Endodermal cell (in vitro differentiated cells): ENCODE measurements at regions not wholly inside any gene's neighbourhood (a gene's known extent, or its start where the extent isn't known, plus 50 kb on each side); places are given as distances from the start of the nearest gene placed in this dataset.

ENCODE experiments used
- DNase-seq: peaks from one replicate; pipeline ENCODE4 v3.0.0-alpha.2; 2017
- H3K27ac ChIP-seq: 2 replicates; pipeline ENCODE4 v1.5.1; 2013; ENCODE audit warnings: mild to moderate bottlenecking, low read depth, low read length, moderate library complexity
- H3K27me3 ChIP-seq: 2 replicates; pipeline ENCODE4 v1.6.1; 2013; ENCODE audit warnings: mild to moderate bottlenecking, low read length, moderate library complexity; ENCODE audit not compliant: insufficient read depth, control insufficient read depth, poor library complexity, severe bottlenecking
- H3K36me3 ChIP-seq: 2 replicates; pipeline ENCODE4 v1.7.0; 2013; ENCODE audit warnings: mild to moderate bottlenecking, low read length, moderate library complexity; ENCODE audit not compliant: control insufficient read depth, insufficient read depth
- H3K4me1 ChIP-seq: one replicate; pipeline ENCODE4 v1.7.0; 2013; ENCODE audit warnings: low read length; ENCODE audit not compliant: control insufficient read depth, insufficient read depth
- H3K4me3 ChIP-seq: 2 replicates; pipeline ENCODE4 v1.5.1; 2013; ENCODE audit warnings: mild to moderate bottlenecking, low read length, moderate library complexity
- H3K9ac ChIP-seq: 2 replicates; pipeline ENCODE4 v1.6.1; 2013; ENCODE audit warnings: mild to moderate bottlenecking, low read length, moderate library complexity; ENCODE audit not compliant: poor library complexity, severe bottlenecking; ENCODE audit errors: extremely low read depth
- H3K9me3 ChIP-seq: 2 replicates; pipeline ENCODE4 v1.6.1; 2013; ENCODE audit warnings: mild to moderate bottlenecking, low read length, moderate library complexity; ENCODE audit not compliant: control insufficient read depth
- H3K27ac Mint-ChIP-seq: 2 replicates; pipeline ENCODE4 v1.8.0; 2020; ENCODE audit warnings: mixed read lengths
- H3K27me3 Mint-ChIP-seq: 2 replicates; pipeline ENCODE4 v1.8.0; 2021; ENCODE audit warnings: mild to moderate bottlenecking, mixed read lengths; ENCODE audit not compliant: insufficient read depth
- H3K36me3 Mint-ChIP-seq: 2 replicates; pipeline ENCODE4 v1.8.0; 2020; ENCODE audit warnings: low read depth, mixed read lengths
- H3K4me1 Mint-ChIP-seq: 2 replicates; pipeline ENCODE4 v1.8.0; 2020; ENCODE audit warnings: mixed read lengths
- H3K4me3 Mint-ChIP-seq: 2 replicates; pipeline ENCODE4 v1.8.0; 2020; ENCODE audit warnings: mild to moderate bottlenecking, moderate library complexity, mixed read lengths
- H3K9me3 Mint-ChIP-seq: 2 replicates; pipeline ENCODE4 v1.8.0; 2020; ENCODE audit warnings: mild to moderate bottlenecking, mixed read lengths
- WGBS, 2 experiments: methylation state at CpG; one replicate each; pipeline versions ENCODE4 v1.1.5 to v1.1.7; 2013; ENCODE audit warnings: missing lambda C conversion rate in 2 of 2, mixed read lengths in 1 of 2; ENCODE audit not compliant: insufficient coverage in 1 of 2, insufficient read length in 1 of 2; 5-methylcytosine and 5-hydroxymethylcytosine counted together
- TF ChIP-seq, protein P1 (sequence below): fragments of 200-600 bp; sonication (generic); conservative IDR thresholded peaks from 2 replicates; pipeline ENCODE4 v1.5.0; 2021; ENCODE audit warnings: antibody characterized with exemption, mild to moderate bottlenecking

GRCh38 chr2:70381821-70382220 lies 80.0 kb upstream of the FAM136A start:
- no peaks in the 10 kb centered on the region for H3K4me1 ChIP-seq
- TF ChIP-seq, protein P1, sequence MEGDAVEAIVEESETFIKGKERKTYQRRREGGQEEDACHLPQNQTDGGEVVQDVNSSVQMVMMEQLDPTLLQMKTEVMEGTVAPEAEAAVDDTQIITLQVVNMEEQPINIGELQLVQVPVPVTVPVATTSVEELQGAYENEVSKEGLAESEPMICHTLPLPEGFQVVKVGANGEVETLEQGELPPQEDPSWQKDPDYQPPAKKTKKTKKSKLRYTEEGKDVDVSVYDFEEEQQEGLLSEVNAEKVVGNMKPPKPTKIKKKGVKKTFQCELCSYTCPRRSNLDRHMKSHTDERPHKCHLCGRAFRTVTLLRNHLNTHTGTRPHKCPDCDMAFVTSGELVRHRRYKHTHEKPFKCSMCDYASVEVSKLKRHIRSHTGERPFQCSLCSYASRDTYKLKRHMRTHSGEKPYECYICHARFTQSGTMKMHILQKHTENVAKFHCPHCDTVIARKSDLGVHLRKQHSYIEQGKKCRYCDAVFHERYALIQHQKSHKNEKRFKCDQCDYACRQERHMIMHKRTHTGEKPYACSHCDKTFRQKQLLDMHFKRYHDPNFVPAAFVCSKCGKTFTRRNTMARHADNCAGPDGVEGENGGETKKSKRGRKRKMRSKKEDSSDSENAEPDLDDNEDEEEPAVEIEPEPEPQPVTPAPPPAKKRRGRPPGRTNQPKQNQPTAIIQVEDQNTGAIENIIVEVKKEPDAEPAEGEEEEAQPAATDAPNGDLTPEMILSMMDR = no peak
- no peaks in the 10 kb centered on the region for H3K36me3 Mint-ChIP-seq
- H3K27ac ChIP-seq = no peak overlapping the region
- no peak overlapping the region for H3K27ac Mint-ChIP-seq
- no peak overlapping the region for H3K9ac ChIP-seq
- no peaks in the 10 kb centered on the region for H3K36me3 ChIP-seq
- no peak overlapping the region for H3K4me3 Mint-ChIP-seq
- H3K27me3 Mint-ChIP-seq = no peaks in the 10 kb centered on the region
- DNase-seq = no peak
- 80 to 89% methylated on average over 3 to 6 of the region's 6 CpGs for WGBS, 2 experiments
- H3K4me3 ChIP-seq = no peak overlapping the region
- no peaks in the 10 kb centered on the region for H3K27me3 ChIP-seq
- peaks cover 7% of the 10 kb centered on the region for H3K9me3 ChIP-seq
- H3K9me3 Mint-ChIP-seq = peaks cover 5% of the 10 kb centered on the region
- H3K4me1 Mint-ChIP-seq = no peaks in the 10 kb centered on the region

DNA sequence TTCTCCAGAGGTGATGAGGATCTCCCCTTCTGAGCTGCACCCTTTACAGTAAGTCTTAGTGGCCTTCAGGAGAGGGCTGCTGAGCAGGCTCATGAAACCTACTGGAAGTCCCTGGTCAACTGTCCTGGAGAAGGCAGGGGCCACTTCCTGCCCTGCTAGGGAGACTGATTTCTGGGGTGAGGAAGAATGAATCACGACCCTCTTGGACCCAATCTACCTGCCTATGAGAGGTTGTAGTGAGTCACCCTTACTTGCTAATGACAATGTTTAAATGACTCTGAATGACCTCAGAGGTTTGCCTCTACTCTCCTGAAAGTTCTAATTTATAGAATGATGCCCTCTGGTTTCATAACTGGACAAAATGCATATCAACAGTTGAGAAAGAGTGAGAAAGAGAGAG lies 79.4 kb upstream of the FAM136A start:
- TF ChIP-seq, protein P1 = no peak
- Mint-ChIP-seq H3K27ac (no peak overlapping the region), H3K4me3 (no peak overlapping the region)

DNA sequence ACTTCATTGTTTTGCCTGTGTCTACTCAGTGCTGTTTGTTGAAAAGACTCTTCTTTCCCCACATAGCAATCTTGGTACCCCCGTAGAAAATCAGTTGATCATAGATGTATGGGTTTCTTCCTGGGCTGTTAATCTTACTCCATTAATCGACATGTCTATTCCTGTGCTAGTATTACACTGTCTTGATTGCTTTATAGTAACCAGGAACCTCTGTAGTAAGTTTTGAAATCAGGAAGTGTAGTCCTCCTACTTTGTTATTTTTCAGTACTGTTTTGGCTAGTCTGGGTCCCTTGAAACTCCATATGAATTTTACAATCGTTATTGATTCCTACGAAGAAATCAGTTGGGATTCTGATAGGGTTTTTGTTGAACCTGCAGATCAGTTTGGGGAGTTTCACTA lies 78.8 kb upstream of the FAM136A start:
- Histone ChIP-seq H3K27me3 (no peaks in the 10 kb centered on the region), H3K36me3 (no peaks in the 10 kb centered on the region), H3K4me3 (no peak overlapping the region), H3K27ac (no peak overlapping the region), H3K4me1 (no peaks in the 10 kb centered on the region), H3K9me3 (peaks cover 7% of the 10 kb centered on the region), H3K9ac (no peak overlapping the region)
- Mint-ChIP-seq H3K27me3 (no peaks in the 10 kb centered on the region), H3K9me3 (peaks cover 5% of the 10 kb centered on the region), H3K27ac (no peak overlapping the region), H3K4me1 (no peaks in the 10 kb centered on the region), H3K4me3 (no peak overlapping the region), H3K36me3 (no peaks in the 10 kb centered on the region)
- WGBS, 2 experiments = 92 to 99% methylated on average over 4 of the region's 4 CpGs
- no peak for DNase-seq
- TF ChIP-seq, protein P1 = no peak

More for the DNA sequence above, 79.4 kb upstream of the FAM136A start:
- no peaks in the 10 kb centered on the region for H3K27me3 Mint-ChIP-seq
- no peak for DNase-seq
- no peaks in the 10 kb centered on the region for H3K4me1 Mint-ChIP-seq
- no peaks in the 10 kb centered on the region for H3K36me3 ChIP-seq
- no peaks in the 10 kb centered on the region for H3K36me3 Mint-ChIP-seq
- H3K4me1 ChIP-seq = no peaks in the 10 kb centered on the region
- peaks cover 5% of the 10 kb centered on the region for H3K9me3 Mint-ChIP-seq
- WGBS, 2 experiments = 71 to 86% methylated on average over 1 of the region's 1 CpG
- peaks cover 7% of the 10 kb centered on the region for H3K9me3 ChIP-seq
- no peak overlapping the region for H3K9ac ChIP-seq
- H3K4me3 ChIP-seq = no peak overlapping the region
- H3K27me3 ChIP-seq = no peaks in the 10 kb centered on the region
- no peak overlapping the region for H3K27ac ChIP-seq
